NCI-H1048 (cell line): ENCODE measurements at regions not wholly inside any gene's neighbourhood (a gene's known extent, or its start where the extent isn't known, plus 50 kb on each side); places are given as distances from the start of the nearest gene placed in this dataset.

Source experiments
- DNase-seq: peaks from one replicate; lab custom pipeline; 2025; lab: John Stamatoyannopoulos, UW

DNA sequence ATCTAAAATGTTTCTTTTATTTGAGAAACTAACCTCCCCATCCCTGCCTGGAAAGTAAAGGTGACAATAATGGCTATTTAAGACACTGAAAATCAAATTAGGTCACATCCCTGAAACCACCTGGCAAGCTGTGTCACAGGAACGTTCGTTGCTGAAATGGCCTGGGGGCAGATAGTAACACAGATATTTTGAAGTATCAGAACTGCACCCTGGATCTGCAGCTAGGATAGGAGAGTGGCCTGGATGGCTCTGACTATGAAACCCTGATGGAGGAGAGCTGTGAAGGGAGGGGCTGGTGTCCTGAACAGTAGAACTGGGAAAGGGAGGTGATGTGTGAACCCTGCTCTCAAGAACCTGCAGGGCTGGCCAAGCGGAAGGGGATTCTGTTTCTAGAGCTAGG is 648.3 kb upstream of the CFAP20DC start:
- no peak for DNase-seq

DNA sequence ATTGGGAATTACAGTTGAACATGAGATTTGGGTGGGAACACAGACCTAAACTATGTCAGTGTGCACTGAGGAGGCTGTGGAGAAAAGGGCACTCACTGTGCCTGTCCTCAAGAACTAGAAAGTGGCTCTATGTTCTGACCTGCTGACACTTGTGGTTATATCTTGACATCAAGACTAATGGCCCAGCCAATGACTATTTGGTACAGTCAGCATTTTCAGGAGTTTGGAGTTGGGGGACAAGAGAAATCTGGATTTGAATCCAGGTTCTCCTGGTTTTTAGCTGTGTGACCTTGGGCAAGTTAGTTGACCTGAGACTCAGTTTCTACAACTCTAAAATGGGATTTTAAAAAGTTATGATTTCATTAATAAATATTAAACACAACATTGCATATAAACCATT is 647.0 kb upstream of the CFAP20DC start:
- no peak for DNase-seq

DNA sequence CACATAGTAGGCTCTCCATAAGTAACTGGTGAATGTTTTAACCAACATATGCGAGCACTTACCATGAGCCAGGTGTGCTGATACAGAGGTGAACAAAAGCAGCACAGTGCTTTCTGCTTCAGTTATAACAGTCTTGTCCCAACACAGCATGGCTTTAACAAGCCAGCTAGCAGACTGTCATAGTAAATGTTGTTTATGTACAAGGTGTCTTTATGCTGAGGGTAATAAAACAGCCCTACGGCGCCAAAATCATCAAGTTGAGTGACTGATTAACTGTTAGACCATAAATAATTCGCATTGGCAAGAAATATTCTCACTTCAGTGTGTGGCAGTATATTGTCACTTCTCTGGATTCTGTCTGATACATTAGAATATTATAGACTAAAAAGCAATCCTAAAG is 646.0 kb upstream of the CFAP20DC start:
- DNase-seq: no peak

DNA sequence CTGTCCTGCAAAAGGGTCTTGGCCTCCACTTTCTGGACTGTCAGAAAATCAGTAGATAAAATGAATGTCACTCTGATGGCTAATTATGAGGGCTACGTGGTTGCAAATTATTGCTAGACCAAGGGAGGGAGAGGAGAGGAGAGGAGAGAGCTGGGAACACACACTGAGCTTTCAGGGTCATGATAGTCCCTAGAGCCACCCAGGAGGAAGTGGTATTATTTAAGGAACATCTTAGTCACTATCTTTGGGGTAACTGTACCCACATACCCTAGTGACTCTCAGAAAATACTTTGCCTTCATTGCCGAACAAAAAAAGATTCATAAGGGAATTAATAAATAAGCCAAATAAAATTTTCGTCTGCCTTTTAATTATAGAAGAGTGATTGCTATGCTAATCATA is 642.3 kb upstream of the CFAP20DC start:
- DNase-seq: no peak

DNA sequence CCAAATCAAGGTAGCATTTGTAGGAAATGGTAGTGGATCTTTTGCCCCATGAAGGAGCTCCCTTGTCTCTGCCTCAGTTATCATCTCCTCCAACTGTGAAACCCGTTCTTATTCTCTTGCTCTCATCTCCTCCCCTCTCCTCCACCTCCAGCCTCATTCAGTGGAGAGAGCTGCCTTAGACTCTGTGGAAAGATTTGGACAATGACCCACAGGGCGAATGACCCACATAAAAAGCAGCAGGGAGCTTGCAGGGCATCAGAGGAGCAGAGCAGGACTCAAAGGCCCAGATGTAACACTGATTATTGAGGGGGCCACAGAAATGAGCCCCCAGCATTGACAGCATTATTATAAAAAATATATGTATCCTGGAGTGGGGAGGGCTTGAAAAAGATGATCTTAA is 641.1 kb upstream of the CFAP20DC start:
- DNase-seq: no peak

DNA sequence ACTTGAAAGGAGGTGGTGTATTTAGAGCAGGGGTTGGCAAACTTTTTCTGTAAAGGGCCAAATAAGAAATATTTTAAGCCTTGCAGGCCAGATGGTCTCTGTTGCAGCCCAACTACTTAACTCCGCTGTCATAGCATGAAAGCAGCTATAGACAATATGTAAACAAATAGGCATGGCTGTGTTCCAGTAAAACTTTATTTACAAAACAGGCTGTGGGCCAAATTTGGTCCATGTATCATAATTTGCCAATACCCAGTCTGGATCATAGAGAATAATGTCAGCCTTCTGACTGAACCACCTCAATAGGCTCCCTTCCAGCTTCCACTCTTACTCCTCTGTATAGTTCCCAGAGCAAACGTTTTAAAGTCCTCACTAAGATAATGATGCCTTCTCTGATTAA is 638.8 kb upstream of the CFAP20DC start:
- no peak for DNase-seq

DNA sequence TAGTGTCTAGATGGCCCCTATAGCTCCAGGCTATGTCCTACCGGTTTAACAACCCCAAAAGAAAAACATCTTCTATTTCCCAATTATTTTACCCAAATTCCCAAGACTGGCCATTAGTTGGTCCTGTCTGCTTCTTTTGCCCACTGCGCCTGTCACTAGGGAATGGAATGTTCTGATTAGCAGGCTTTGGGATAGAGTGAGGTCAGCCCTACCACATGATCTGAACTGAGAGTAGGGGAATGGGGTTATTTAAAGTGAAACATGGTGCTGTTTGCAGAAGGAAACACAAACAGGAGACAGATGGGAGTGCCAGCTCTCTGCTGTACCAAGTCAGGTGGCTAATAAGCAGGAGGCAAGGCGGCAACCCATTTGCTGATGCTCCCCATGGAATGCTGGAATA is 635.6 kb upstream of the CFAP20DC start:
- DNase-seq: no peak

DNA sequence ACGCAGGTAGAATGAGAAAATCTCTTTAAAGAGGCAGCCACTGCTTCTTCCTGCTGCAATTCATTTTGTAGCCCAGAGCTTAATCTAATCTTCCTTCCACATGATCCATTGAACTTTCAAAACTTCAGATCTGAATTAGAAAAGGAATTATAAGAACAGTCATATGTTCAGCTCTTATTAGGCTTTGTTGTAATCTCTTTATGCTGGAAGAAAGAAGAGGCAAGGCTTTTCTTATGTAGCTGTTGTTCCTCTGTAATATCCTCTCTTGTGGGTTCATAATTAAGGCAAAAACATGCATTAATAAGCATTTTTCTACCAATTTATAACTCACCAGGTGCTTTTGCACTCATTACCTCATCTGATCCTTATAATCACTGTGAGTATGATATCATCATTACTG is 634.9 kb upstream of the CFAP20DC start:
- DNase-seq: no peak

DNA sequence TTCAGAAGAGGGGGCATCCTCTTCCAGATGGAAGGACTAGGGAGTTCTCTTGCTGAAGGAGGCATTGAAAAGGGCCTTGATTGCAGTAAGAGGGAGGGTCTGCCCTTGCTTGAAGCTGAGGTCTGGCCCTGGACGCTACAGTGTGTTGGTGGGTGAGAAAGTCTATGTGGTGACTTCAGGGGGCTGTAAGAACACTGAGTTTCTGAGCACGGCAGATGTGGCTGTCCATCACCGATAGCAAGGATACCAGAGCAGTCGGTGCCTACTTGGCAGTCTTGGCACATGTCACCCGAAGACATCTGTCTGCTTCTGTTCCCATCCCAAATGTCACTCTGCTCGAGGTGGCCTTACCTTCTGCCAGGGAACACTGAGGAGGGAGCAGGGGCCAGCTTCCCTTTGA is 631.1 kb upstream of the CFAP20DC start:
- DNase-seq: no peak

DNA sequence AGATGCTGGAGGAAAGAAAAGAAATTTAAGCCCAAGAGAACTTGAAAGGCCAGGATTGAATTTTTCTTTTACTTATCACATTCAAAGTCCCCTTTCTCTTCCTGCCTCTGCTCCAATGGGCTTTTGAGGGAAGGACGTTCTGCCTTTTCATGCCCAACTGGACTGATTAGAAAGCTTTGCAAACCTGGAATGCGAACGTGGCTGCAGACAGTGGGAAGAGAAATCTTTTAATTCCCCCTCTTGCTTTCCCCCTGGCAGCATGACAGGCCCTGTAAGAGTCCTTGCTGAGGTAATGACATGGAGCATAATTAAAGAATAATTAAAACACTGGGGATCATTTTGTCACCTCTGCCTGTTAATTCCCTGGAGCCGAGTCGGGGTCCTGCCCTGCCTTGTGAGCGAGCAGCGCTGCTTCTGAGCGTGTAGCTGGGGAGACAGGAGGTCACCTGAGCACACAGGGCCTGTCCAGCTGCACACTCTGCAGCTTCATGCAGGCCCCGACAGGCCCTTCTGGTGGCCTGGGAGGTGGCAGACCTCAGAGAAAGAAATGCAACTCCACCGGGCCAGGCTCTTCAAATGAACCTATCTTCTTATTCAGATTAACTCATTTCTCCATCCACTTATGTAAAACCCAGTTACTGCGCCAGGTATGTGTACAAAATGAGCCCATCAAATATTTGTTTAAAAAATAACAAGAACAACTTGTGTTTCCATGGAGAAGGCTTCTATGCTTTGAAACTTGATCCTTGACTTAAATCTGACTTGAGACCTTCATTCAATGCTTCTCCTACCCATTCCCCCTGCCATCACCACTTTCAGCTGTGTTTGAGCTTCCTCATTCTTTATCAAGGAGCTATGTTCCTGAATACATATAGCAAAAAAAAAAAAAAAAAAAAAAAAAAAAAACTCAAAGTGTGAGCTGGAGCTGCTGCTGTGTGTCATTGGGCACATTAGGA is 628.2 kb upstream of the CFAP20DC start:
- DNase-seq: no peak

DNA sequence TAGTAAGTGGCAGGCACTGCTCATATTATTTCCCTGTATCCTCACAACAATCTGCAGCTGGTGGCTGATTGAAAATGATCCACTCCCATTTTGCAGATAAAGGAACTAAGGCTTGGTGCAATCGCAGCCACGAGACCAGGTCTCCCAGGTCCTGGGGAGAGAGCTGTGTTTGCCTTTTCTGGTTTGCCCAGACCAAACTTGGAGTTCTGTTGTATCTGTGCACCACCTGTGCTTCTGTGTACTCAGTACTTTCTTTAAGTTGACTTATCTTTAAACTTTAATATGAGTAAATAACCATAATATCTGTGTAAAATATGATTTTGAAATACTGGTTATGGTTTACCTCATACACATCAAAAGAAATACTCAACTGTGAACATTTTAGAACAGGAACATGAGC is 625.7 kb upstream of the CFAP20DC start:
- no peak for DNase-seq

DNA sequence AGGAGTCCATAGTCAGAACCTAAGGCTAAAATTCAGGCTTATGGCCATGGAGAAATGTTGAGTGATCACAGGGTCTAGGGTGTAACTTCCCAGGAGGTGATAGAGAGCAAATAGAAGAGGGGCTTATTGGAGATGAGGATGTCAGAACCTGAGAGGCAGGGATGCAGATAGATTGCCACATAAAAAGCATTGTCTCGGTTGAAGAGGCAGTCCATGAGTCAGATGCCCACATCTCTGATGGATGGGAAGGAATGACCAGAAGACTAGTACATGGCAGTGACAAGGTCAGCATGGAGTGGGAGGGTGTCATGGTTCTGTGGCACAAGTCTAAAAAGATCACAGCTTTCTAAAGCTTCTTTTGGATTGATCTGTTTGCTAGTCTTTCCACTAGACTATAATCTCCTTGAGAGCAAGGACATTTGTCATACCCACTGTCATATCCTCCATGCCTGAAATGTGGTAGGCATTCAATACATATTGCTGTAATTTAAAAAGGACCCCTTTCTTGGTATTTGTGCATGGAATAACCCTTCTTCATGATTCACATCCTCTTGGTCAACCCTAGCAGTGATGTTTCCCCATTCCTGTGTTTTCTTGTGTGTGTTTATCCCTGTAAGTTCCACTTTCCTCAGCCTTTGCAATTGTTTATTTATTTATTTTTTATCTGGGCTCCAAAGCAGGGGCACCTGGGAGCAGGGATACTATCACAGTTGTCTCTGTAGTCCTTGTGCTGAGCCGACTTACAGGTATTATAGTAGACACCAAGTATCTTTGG is 613.4 kb upstream of the CFAP20DC start:
- no peak for DNase-seq

DNA sequence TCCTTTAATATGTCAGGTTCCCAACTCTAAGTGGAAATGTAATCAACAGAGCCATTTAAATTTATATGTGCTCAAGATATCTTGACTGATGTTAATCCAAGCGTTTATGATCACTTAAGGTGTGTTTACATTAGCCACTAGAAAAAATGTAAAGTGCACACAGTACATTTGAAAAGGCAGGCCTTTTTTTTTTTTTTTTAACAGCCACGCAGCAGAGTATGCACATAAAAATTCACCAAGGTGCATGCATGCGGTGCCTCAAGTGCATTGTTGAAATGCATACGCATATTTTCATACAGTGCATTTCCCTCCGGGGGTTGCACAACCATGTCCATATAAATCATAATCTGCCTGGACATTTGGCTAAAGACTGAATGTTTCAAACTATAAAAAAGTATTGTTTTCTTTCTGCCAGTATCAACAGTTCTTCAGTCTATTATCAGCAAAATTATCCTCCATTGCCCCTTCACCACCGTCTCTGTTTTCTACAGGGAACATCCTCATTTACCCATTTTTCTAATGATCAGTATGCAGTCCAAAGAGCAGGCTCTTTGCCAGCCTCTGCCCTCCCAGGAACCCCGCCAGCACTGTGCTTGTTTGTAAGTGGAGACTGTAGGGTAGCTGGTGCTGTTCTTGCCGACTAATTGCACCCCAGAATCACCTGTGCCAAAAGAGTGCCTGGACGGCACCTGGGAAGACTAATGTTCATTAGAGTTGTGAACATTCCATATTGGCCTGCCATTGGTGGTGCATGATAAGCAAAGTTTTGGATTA is 611.2 kb upstream of the CFAP20DC start:
- DNase-seq: no peak

DNA sequence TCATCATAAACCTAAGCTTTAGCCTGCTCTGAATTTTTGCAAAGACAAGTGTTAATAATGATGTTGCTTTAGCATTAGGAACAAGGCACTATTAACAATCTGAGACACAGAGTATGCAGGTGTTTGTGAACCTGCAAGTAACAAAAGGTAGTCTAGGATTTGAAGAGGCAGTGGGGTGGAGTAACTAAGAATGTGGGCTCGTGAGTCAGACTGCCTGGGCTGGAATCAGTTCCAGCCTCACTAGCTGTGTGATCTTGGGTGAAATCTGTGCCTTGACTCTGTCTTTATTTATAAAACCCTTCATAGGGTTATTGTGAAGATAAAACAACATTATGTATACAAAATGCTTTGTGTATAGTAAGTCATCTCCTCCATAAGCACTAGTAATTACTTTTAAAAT is 610.6 kb upstream of the CFAP20DC start:
- DNase-seq: no peak

DNA sequence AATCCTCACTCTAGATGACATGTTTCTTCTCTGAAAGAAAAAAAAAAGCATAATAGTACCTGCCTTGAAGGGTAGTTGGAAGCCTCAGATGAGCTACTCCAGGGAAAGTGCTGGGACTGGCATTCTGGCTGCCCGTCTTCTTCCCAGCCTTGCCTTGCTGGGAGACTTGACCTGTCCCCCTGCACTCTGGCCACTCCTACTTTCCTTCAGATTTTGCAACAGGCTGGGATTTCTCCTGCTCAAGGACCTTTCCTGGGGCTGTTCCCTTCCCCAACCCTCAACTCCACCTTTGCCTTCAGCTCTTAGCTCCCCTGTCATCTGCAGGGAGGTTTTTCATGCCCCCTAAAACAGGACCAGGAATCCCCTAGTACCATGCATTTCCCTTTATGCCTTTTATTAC is 609.9 kb upstream of the CFAP20DC start:
- no peak for DNase-seq

DNA sequence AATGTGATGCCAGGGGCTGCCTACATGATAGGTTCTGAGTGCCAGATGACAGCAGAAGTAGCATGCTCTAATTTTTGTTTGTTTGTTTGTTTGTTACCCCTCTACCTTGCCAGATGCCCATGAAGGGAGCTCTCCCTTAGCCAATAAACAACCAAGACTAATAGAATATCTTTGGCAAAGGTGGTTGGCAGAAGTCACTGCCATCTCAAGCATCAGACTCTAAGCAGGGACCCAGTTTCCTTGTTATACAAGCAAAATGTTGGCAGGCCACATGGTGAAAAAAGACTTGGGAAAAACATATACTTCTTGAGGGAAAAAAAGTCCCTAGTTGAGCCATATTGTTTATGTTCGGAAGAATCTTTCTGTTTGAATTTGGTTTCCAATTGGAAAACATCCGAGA is 609.0 kb upstream of the CFAP20DC start:
- DNase-seq: no peak

DNA sequence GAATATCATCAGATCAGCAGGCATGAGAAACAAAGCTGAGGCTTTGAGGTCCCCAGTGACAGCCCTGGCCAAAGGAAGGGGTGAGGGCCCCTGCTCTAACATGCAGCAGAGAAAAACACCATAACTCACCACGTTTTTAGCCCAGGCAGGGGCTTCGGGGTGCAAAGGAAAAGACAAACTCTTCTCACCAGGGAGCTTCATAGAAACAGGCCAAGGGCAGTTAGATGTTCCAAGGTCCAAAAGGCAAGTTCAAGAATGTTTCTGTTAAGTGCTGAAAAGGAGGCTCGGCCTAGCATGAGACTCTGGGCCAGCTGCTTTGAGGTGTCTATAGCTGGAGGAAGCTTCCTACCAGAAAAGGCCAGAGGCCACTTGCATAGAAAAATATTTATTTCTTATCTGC is 608.4 kb upstream of the CFAP20DC start:
- DNase-seq: no peak

DNA sequence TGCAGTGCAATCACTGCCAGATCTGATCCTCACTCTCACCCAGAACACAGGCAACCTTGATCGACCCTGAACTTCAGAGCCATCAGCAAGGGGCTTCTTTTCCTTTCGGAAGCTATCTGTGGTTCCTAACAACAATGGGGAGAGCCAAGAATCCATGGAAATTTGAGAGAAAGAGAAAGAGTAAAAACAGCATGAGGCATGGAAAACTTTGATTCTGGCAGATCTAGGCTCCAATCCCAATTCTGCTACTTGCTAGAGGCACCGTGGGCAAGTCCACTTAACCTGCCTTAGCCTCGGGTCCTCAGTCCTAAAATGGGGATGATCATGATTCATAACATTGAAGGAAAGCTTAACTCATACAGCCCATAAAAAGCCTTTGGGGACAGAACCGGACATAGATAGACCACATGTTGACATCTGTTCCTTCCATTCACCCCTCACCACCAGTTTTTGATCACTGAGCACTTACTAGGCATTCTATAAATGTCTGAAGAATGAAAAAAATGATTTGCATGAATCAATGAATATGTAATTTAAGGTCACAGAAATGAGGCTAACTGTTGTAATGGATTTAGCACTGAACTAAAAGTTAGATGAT is 605.7 kb upstream of the CFAP20DC start:
- DNase-seq: no peak

DNA sequence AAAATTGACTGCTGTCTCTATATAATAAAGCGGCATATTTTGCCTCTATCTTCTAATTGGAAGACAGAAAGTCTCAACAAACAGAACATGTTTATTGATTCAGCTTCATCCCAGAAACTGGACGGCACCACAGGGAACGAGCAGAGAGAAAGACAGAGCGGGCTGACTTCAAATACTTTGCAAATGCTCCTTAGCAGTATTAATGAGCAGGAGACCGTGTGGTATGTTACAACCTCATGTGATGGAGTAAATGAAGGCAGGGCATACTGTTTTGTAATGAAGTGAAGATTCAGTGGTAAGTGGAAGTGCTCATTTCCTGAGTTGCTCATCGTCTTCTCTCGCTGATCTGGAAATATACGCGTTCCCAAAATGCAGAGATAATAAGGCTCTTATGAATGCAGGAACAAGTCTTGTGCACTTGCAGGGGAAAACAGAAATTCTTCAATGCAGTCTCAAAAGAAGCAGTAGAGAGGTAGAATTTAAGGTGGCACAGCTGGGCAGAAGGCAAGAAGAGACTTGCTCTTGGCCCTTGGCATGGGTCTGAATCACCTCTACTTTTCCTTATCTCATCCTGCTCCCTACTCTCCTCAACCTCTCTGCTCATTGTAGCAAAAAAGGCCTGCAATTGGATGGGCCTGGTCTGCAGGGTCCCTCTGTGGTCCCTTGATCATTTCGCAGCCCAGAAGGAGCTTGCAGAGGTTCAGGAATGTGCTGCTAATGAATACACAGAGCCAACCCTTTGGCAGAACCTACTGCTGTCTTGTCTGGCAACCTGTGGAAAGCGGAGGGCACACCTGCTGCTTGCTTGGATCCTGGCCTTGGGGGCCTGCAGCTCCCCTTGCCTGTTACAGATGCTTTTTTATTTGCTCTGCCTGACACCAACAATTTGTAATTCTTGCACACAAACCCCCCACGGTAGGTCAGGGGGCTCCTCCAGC is 604.9 kb upstream of the CFAP20DC start:
- no peak for DNase-seq

DNA sequence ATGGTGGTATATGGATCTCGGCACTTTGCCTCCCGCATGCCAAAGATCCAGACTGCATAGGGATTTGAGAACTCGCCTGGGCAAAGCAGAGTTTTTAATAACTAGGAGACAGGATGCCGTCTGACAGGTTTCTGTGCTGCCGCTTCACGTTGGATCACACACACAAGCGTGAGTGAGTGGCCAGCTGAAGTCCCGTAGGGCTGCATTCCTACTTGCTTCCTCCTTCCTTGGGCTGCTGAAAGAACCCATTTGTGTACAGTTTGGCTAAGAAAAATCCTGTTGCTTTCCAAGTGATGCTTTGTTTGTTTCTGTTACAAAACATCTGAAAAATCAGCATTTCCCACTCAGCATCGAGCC is 604.3 kb upstream of the CFAP20DC start:
- no peak for DNase-seq
